Astrocyte (in vitro differentiated cells and primary cell): ENCODE measurements at regions not wholly inside any gene's neighbourhood (a gene's known extent, or its start where the extent isn't known, plus 50 kb on each side); places are given as distances from the start of the nearest gene placed in this dataset.

Source experiments
- DNase-seq: peaks from one replicate; pipeline ENCODE4 v3.0.0-alpha.2; 2010; ENCODE audit warnings: low read depth
- FAIRE-seq: peaks from 2 replicates; lab custom pipeline; 2011; peaks lifted over from hg19 to GRCh38; lab: Jason Lieb, UNC
- H2AFZ ChIP-seq: 2 replicates; pipeline ENCODE4 v1.6.0; 2012; ENCODE audit warnings: low read depth, low read length, inconsistent platforms
- H3K27ac ChIP-seq: 2 replicates; pipeline ENCODE4 v1.5.1; 2011; ENCODE audit warnings: low read depth, low read length, inconsistent platforms
- H3K27me3 ChIP-seq: 2 replicates; pipeline ENCODE4 v1.6.0; 2011; ENCODE audit warnings: low read length, inconsistent platforms; ENCODE audit not compliant: insufficient read depth
- H3K36me3 ChIP-seq: 2 replicates; pipeline ENCODE4 v1.5.1; 2011; ENCODE audit warnings: low read length, inconsistent platforms; ENCODE audit not compliant: insufficient read depth
- H3K4me1 ChIP-seq: 2 replicates; pipeline ENCODE4 v1.5.1; 2011; ENCODE audit warnings: low read length, inconsistent platforms; ENCODE audit not compliant: insufficient read depth
- H3K4me2 ChIP-seq: 2 replicates; pipeline ENCODE4 v1.6.0; 2012; ENCODE audit warnings: low read length, inconsistent platforms
- H3K4me3 ChIP-seq: 2 replicates; pipeline ENCODE4 v1.5.1; 2011; ENCODE audit warnings: low read depth, mild to moderate bottlenecking, low read length, inconsistent platforms; ENCODE audit not compliant: insufficient read depth
- H3K79me2 ChIP-seq: 2 replicates; pipeline ENCODE4 v1.6.0; 2012; ENCODE audit warnings: mild to moderate bottlenecking, low read length, inconsistent platforms; ENCODE audit not compliant: insufficient read depth
- H3K9ac ChIP-seq: 2 replicates; pipeline ENCODE4 v1.6.0; 2012; ENCODE audit warnings: mild to moderate bottlenecking, low read length, inconsistent platforms
- H3K9me3 ChIP-seq: 2 replicates; pipeline ENCODE4 v1.5.1; 2012; ENCODE audit warnings: low read depth, mild to moderate bottlenecking, low read length, inconsistent platforms; ENCODE audit not compliant: insufficient read depth
- H4K20me1 ChIP-seq: 2 replicates; pipeline ENCODE4 v1.6.0; 2012; ENCODE audit warnings: low read length, inconsistent platforms; ENCODE audit not compliant: insufficient read depth
- H3K27ac Mint-ChIP-seq: one replicate; pipeline ENCODE4 v1.8.0; 2021; ENCODE audit warnings: mild to moderate bottlenecking, mixed read lengths; ENCODE audit not compliant: unreplicated experiment
- H3K27me3 Mint-ChIP-seq: one replicate; pipeline ENCODE4 v1.8.0; 2021; ENCODE audit warnings: low read depth, mixed read lengths; ENCODE audit not compliant: unreplicated experiment
- H3K36me3 Mint-ChIP-seq: one replicate; pipeline ENCODE4 v1.8.0; 2021; ENCODE audit warnings: low read depth, mixed read lengths; ENCODE audit not compliant: unreplicated experiment
- H3K4me1 Mint-ChIP-seq: one replicate; pipeline ENCODE4 v1.8.0; 2021; ENCODE audit warnings: low read depth, mixed read lengths; ENCODE audit not compliant: unreplicated experiment
- H3K4me3 Mint-ChIP-seq: one replicate; pipeline ENCODE4 v1.8.0; 2021; ENCODE audit warnings: mild to moderate bottlenecking, moderate library complexity, mixed read lengths; ENCODE audit not compliant: unreplicated experiment
- H3K9me3 Mint-ChIP-seq: one replicate; pipeline ENCODE4 v1.8.0; 2021; ENCODE audit warnings: mild to moderate bottlenecking, mixed read lengths; ENCODE audit not compliant: unreplicated experiment
- CTCF ChIP-seq: IDR thresholded peaks from 2 replicates; pipeline ENCODE4 v1.5.1; 2011; ENCODE audit warnings: low read depth, mild to moderate bottlenecking, inconsistent platforms, low read length, moderate library complexity; ENCODE audit not compliant: insufficient read depth
- EZH2 ChIP-seq: IDR thresholded peaks from 2 replicates; pipeline ENCODE4 v1.6.1; 2012; ENCODE audit warnings: mild to moderate bottlenecking, low read length, inconsistent platforms; ENCODE audit not compliant: insufficient read depth

GRCh38 chr10:124222988-124223710 is 129.8 kb upstream of the CHST15 start:
- no peak overlapping the region for H3K4me3 ChIP-seq
- peaks cover 19% of the 10 kb centered on the region for H3K27me3 Mint-ChIP-seq
- no peaks in the 10 kb centered on the region for H3K79me2 ChIP-seq
- no peaks in the 10 kb centered on the region for H3K36me3 ChIP-seq
- no peak overlapping the region for H3K9ac ChIP-seq
- no peak overlapping the region for H3K27ac ChIP-seq
- peaks cover 2% of the 10 kb centered on the region for H3K36me3 Mint-ChIP-seq
- peaks cover 4% of the 10 kb centered on the region for H3K9me3 ChIP-seq
- H3K9me3 Mint-ChIP-seq = peaks cover 10% of the 10 kb centered on the region
- peaks cover 7% of the 10 kb centered on the region for H3K27me3 ChIP-seq
- H3K27ac Mint-ChIP-seq = no peak overlapping the region
- no peak for TF ChIP-seq CTCF
- TF ChIP-seq EZH2 = no peak
- H3K4me1 ChIP-seq = peaks cover 30% of the 10 kb centered on the region
- no peak for FAIRE-seq
- no peak overlapping the region for H3K4me3 Mint-ChIP-seq
- H3K4me1 Mint-ChIP-seq = peaks cover 13% of the 10 kb centered on the region
- no peaks in the 10 kb centered on the region for H4K20me1 ChIP-seq
- no peak overlapping the region for H2AFZ ChIP-seq
- no peak overlapping the region for H3K4me2 ChIP-seq
- no peak for DNase-seq

GRCh38 chr10:124222318-124222987 is 129.1 kb upstream of the CHST15 start:
- no peak for TF ChIP-seq EZH2
- no peak for TF ChIP-seq CTCF
- H3K27me3 Mint-ChIP-seq = peaks cover 23% of the 10 kb centered on the region
- no peak overlapping the region for H2AFZ ChIP-seq
- FAIRE-seq = no peak
- H3K4me3 ChIP-seq = no peak overlapping the region
- peak overlapping the region; percentile 62 for H3K4me2 ChIP-seq
- H3K4me3 Mint-ChIP-seq = peak overlapping the region; percentile 34
- H3K27me3 ChIP-seq = peaks cover 9% of the 10 kb centered on the region
- peaks cover 4% of the 10 kb centered on the region for H3K9me3 ChIP-seq
- H3K36me3 Mint-ChIP-seq = peaks cover 2% of the 10 kb centered on the region
- no peaks in the 10 kb centered on the region for H3K36me3 ChIP-seq
- H4K20me1 ChIP-seq = no peaks in the 10 kb centered on the region
- peaks cover 10% of the 10 kb centered on the region for H3K9me3 Mint-ChIP-seq
- no peaks in the 10 kb centered on the region for H3K79me2 ChIP-seq
- peak; percentile 10 for DNase-seq
- H3K9ac ChIP-seq = no peak overlapping the region
- H3K4me1 Mint-ChIP-seq = peaks cover 13% of the 10 kb centered on the region
- peaks cover 30% of the 10 kb centered on the region for H3K4me1 ChIP-seq
- no peak overlapping the region for H3K27ac ChIP-seq
- no peak overlapping the region for H3K27ac Mint-ChIP-seq
